Peyer's patch (tissue), 4 donors: ENCODE measurements at regions not wholly inside any gene's neighbourhood (a gene's known extent, or its start where the extent isn't known, plus 50 kb on each side); places are given as distances from the start of the nearest gene placed in this dataset.

Experiments used
- DNase-seq, 3 donors: peaks; one replicate each; pipeline ENCODE4 v3.0.0-alpha.2; 2017 to 2019
- H3K27ac ChIP-seq, 4 donors: fragments of 200-600 bp; sonication (generic); one replicate each; pipeline ENCODE4 v1.5.1; 2016 to 2019
- H3K27me3 ChIP-seq, 2 donors: fragments of 200-600 bp; sonication (generic); one replicate each; pipeline ENCODE4 v1.5.1; 2019
- H3K36me3 ChIP-seq, 3 donors: fragments of 200-600 bp; sonication (generic); one replicate each; pipeline ENCODE4 v1.5.1; 2016 to 2019
- H3K4me1 ChIP-seq, 4 donors: fragments of 200-600 bp; sonication (generic); one replicate each; pipeline ENCODE4 v1.5.1; 2016 to 2019
- H3K4me3 ChIP-seq, 4 donors: fragments of 200-600 bp; sonication (generic); 1 replicate in 3 of 4; 2 replicates in 1 of 4; pipeline ENCODE4 v1.5.1; 2016 to 2019; ENCODE audit warnings: mild to moderate bottlenecking in 1 of 4
- H3K9me3 ChIP-seq, 4 donors: fragments of 200-600 bp; sonication (generic); one replicate each; pipeline ENCODE4 v1.5.1; 2016 to 2019; ENCODE audit warnings: mild to moderate bottlenecking in 1 of 4
- POLR2A ChIP-seq, 2 donors: fragments of 450-650 bp; IDR thresholded peaks; one replicate each; pipeline ENCODE4 v1.5.1; 2017; ENCODE audit warnings: antibody characterized with exemption in 2 of 2, mild to moderate bottlenecking in 2 of 2, moderate library complexity in 2 of 2
- TF ChIP-seq, protein P1 (sequence below), 6 experiments: fragments of 450-650 bp in 4 of 6; fragments of 200-600 bp in 2 of 6; sonication (generic) in 1 of 6; IDR thresholded peaks; one replicate each; pipeline ENCODE4 v1.5.1; 2017 to 2019; ENCODE audit warnings: antibody characterized with exemption in 6 of 6, mild to moderate bottlenecking in 3 of 6, moderate library complexity in 1 of 6

DNA sequence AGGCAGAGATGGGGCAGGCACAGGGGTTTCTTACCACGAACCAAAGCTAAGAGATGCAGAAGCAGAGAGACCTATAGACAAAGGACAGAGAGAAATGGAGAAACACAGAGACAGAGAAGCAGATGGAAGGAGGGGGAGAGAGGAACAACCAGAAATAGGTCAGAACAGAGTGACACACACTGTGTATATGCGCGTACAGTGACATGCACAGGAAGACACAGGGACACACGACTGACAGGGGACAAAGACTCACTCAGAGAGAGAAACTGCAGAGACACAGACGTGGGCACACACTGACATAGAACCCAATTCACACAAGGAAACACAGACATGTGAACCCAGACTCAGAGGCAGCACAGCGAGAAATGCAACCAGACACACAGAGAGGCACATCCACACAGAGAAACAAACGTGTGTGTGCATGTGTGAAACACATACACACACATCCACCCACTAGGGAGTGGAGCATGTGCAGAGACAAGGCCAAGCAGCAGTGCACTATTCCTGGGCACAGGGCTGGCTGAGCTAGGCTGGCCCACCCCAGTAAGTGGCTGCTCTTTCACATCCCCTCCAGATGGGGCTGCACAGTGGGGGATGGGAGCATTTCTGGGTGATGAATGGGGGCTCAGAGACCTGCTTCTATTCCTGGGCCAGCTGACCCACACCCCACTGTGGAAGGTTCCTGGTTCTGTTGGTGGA is 123.4 kb upstream of the CSF3R start:
- no peak overlapping the region for H3K27ac ChIP-seq

DNA sequence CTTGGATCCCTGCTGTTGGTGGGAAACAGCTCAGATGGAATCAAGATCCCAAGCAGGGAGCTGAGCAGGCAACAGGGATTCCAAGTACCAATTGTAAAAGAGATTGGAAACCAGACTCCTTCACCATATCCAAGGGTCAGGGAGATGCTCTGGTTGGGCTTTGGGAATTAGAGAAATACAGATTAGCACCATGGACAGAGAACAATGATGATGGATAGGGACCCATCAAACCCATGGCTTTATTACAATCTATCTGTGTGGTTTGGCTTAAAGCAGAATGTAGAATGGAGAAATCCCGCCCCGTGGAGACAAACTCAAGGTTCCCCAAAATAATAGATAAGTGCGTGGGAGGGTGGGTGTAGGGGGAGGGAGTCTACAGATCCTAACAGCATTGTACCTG is 120.7 kb upstream of the CSF3R start:
- Histone ChIP-seq H3K4me1 (no peaks in the 10 kb centered on the region), H3K27ac (no peak overlapping the region), H3K27me3 (no peaks in the 10 kb centered on the region), H3K9me3 (no peaks in the 10 kb centered on the region), H3K4me3 (no peak overlapping the region), H3K36me3 (no peaks in the 10 kb centered on the region)
- DNase-seq = no peak
- TF ChIP-seq POLR2A (IDR thresholded peaks at IDR 0.05) = no peak
- TF ChIP-seq, protein P1, sequence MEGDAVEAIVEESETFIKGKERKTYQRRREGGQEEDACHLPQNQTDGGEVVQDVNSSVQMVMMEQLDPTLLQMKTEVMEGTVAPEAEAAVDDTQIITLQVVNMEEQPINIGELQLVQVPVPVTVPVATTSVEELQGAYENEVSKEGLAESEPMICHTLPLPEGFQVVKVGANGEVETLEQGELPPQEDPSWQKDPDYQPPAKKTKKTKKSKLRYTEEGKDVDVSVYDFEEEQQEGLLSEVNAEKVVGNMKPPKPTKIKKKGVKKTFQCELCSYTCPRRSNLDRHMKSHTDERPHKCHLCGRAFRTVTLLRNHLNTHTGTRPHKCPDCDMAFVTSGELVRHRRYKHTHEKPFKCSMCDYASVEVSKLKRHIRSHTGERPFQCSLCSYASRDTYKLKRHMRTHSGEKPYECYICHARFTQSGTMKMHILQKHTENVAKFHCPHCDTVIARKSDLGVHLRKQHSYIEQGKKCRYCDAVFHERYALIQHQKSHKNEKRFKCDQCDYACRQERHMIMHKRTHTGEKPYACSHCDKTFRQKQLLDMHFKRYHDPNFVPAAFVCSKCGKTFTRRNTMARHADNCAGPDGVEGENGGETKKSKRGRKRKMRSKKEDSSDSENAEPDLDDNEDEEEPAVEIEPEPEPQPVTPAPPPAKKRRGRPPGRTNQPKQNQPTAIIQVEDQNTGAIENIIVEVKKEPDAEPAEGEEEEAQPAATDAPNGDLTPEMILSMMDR (IDR thresholded peaks at IDR 0.05) = no peak

More for the DNA sequence above, 123.4 kb upstream of the CSF3R start:
- no peaks in the 10 kb centered on the region for H3K27me3 ChIP-seq
- DNase-seq = no peak
- H3K9me3 ChIP-seq = no peaks in the 10 kb centered on the region
- TF ChIP-seq POLR2A (IDR thresholded peaks at IDR 0.05) = no peak
- TF ChIP-seq, protein P1 (IDR thresholded peaks at IDR 0.05) = no peak
- H3K4me3 ChIP-seq = no peak overlapping the region
- no peaks in the 10 kb centered on the region for H3K36me3 ChIP-seq
- no peaks in the 10 kb centered on the region for H3K4me1 ChIP-seq

DNA sequence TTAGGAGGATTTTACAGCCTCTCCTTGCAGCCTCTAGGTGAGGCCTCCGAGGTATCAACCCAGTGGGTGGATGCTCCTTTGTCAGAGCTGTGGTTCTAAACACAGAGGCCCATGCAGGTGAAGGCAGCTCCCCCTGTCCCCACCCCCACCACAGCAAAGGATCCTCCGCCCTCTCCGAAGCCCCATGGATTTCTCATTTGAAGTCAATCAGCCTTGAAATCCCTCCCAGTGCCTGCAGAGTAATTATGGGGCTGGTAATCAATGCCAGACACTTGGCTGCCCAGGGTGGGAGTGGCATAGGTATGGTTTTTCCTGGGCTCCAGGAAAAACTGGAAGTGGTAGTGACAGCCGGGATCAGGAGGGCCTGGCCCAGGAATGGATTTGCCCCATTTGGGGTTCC is 119.5 kb upstream of the CSF3R start:
- no peak overlapping the region for H3K4me3 ChIP-seq
- H3K27me3 ChIP-seq = no peaks in the 10 kb centered on the region
- no peak for DNase-seq
- no peak overlapping the region for H3K27ac ChIP-seq
- H3K4me1 ChIP-seq = no peaks in the 10 kb centered on the region
- TF ChIP-seq POLR2A (IDR thresholded peaks at IDR 0.05) = no peak
- TF ChIP-seq, protein P1 (IDR thresholded peaks at IDR 0.05) = no peak
- no peaks in the 10 kb centered on the region for H3K36me3 ChIP-seq
- no peaks in the 10 kb centered on the region for H3K9me3 ChIP-seq

DNA sequence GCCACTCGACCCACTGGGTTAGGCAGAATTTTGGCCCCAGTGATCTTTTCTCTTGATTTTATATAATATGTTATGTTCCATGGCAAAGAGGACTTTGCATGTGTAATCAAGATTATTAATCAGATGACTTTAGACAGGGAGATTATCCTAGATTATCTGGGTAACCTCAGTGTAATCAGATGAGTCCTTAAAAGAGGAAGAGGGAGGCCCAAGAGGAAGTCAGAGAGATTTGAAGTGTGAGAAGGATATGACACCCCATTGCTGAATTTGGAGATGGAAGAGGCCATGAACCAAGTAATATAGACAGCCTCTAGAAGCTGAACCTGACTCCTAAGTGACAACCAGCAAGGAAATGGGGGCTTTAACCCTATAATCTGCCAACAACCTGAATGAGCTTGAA is 117.1 kb upstream of the CSF3R start:
- Histone ChIP-seq H3K27ac (no peak overlapping the region), H3K36me3 (no peaks in the 10 kb centered on the region), H3K9me3 (no peaks in the 10 kb centered on the region), H3K4me1 (no peaks in the 10 kb centered on the region), H3K4me3 (no peak overlapping the region), H3K27me3 (no peaks in the 10 kb centered on the region)
- DNase-seq = no peak
- TF ChIP-seq POLR2A (IDR thresholded peaks at IDR 0.05) = no peak
- TF ChIP-seq, protein P1 (IDR thresholded peaks at IDR 0.05) = no peak

DNA sequence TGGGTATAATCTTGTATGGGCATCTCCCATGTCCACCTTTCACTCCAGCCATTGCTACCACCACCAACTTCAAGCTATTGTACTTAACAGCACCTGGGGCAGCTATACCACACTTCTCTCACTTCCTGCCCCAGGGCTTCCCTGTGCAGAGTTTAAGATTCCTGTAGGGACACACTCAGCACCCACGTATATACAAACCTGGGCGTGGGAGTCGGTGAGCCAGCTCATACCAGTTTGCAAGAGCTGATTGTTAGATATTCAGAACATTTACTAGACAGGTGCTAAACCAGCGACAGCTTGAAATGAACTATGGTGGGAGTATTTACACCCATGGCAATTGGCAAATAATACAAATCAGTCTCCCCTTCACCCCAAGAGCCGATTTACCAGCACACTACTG is 114.8 kb upstream of the CSF3R start:
- Histone ChIP-seq H3K27ac (no peak overlapping the region), H3K27me3 (no peaks in the 10 kb centered on the region), H3K4me3 (no peak overlapping the region), H3K9me3 (no peaks in the 10 kb centered on the region), H3K36me3 (no peaks in the 10 kb centered on the region), H3K4me1 (no peaks in the 10 kb centered on the region)
- TF ChIP-seq, protein P1 (IDR thresholded peaks at IDR 0.05) = no peak
- no peak for TF ChIP-seq POLR2A (IDR thresholded peaks at IDR 0.05)
- DNase-seq = no peak

DNA sequence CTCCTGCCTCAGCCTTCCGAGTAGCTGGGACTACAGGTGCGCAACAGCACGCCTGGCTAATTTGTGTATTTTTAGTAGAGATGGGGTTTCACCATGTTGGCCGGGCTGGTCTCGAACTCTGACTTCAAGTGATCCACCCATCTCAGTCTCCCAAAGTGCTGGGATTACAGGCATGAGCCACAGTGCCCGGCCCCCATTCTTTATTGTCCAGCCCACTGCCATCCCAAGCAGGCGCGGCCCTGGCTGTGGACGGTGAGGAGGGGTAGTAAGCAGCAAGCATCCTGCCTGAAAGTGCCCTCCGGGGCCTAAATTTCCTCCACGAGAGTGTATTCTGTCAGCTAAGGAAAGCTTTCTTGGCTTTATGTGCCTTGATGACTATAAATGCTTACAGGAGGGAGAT is 113.2 kb upstream of the CSF3R start:
- no peak for DNase-seq
- no peak overlapping the region for H3K4me3 ChIP-seq
- H3K27ac ChIP-seq = no peak overlapping the region
- no peak for TF ChIP-seq POLR2A (IDR thresholded peaks at IDR 0.05)
- TF ChIP-seq, protein P1 (IDR thresholded peaks at IDR 0.05) = no peak
- H3K9me3 ChIP-seq = no peaks in the 10 kb centered on the region
- no peaks in the 10 kb centered on the region for H3K27me3 ChIP-seq
- no peaks in the 10 kb centered on the region for H3K36me3 ChIP-seq
- no peaks in the 10 kb centered on the region for H3K4me1 ChIP-seq
